Keratinocyte (primary cell): ENCODE measurements at regions not wholly inside any gene's neighbourhood (a gene's known extent, or its start where the extent isn't known, plus 50 kb on each side); places are given as distances from the start of the nearest gene placed in this dataset.

Source experiments
- CTCF ChIP-seq, 3 experiments: IDR thresholded peaks in 1 of 3; conservative IDR thresholded peaks in 1 of 3; optimal IDR thresholded peaks in 1 of 3; 2 replicates in 2 of 3; 3 replicates in 1 of 3; pipeline versions ENCODE3 to v1.5.1; 2011; ENCODE audit warnings: low read length in 3 of 3, mild to moderate bottlenecking in 3 of 3, moderate library complexity in 2 of 3, control low read depth in 1 of 3, inconsistent platforms in 1 of 3; ENCODE audit not compliant: insufficient read depth in 2 of 3; ENCODE audit errors: extremely low read depth in 1 of 3
- EZH2 ChIP-seq: IDR thresholded peaks from one replicate; pipeline ENCODE4 v1.6.1; 2012; ENCODE audit warnings: inconsistent platforms, mild to moderate bottlenecking, low read length, moderate library complexity

- TF ChIP-seq EZH2 (no peak), CTCF (optimal IDR thresholded peaks at IDR 0.05 in 1 of 3, IDR thresholded peaks at IDR 0.05 in 1 of 3, conservative IDR thresholded peaks at IDR 0.05 in 1 of 3; ENCODE audit: extremely low read depth in 1 of 3, insufficient read depth in 2 of 3, low read length in 3 of 3) (no peak)
Measured at GRCh38 chr4:79150820-79151416, 174.9 kb downstream of the NAA11 start.
